Activated T-helper 1 cell treated with anti-CD3 and anti-CD28 coated beads, Interleukin-2, amount 50 U/mL, for 16 hours (primary cell): ENCODE measurements at regions not wholly inside any gene's neighbourhood (a gene's known extent, or its start where the extent isn't known, plus 50 kb on each side); places are given as distances from the start of the nearest gene placed in this dataset.

Experiments
- DNase-seq, 2 donors: peaks; one replicate each; pipeline ENCODE4 v3.0.0-alpha.2; 2020; ENCODE audit warnings: low read depth in 1 of 2, low spot score in 1 of 2

- DNase-seq, result no peak
These were observed 83.8 kb upstream of the SOX6 start for GRCh38 chr11:16440136-16440535.

- DNase-seq, result no peak
These were observed 77.7 kb upstream of the SOX6 start for GRCh38 chr11:16434036-16434435.

DNA sequence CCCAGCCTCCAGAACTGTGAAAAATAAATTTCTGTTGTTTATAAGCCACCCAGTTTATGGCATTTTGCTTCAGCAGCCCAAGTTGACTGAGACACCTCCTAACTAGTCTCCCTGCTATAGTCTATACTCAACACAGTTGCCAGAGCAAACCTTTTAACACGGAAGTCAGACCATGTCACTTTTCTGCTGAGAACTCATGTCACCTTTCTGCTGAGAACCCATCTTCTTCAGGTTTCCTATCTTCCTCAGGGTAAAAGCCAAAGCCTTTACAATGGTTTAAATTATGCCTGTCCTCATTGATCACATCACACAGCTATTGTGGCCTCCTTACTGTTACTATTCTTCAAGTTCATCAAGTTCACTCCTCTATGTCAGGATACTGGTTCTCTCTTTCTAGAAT lies 74.3 kb upstream of the SOX6 start:
- DNase-seq, result no peak

GRCh38 chr11:16421826-16422225 lies 65.5 kb upstream of the SOX6 start:
- DNase-seq, result no peak

DNA sequence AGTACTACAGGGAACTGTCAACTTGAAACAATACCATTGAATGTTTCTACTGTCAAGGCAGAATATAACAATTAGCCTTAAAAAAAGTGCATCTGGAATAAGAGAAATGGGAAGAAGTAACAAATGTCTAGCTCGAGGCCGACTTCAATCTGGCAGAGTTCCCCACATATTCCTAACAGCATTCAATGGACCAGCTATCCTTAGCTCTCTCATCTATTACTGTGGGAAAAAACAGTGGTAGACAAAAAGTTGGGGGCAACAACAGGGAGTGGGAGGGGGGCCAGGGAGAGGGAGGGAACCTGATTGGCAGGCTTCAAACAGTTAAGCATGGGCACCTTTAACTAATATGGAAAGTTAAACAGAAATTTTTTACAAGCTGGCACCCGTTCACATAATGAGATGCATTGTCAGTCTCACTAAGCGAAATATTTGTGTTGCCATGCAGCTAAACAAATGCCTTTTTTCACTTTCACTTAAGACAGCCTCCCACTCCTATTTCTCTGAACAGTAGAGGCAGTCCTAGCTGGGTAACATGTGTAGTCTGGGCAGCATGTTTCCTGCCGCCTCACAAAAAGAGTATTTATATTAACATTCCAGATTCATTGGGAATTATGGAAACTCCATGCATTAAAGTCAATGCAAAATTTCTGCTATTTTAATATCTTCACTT lies 62.2 kb upstream of the SOX6 start:
- no peak for DNase-seq

- no peak for DNase-seq
These were observed 56.3 kb upstream of the SOX6 start for GRCh38 chr11:16412525-16413172.

- DNase-seq, result no peak
These were observed 54.1 kb upstream of the SOX6 start for GRCh38 chr11:16410479-16410878.

DNA sequence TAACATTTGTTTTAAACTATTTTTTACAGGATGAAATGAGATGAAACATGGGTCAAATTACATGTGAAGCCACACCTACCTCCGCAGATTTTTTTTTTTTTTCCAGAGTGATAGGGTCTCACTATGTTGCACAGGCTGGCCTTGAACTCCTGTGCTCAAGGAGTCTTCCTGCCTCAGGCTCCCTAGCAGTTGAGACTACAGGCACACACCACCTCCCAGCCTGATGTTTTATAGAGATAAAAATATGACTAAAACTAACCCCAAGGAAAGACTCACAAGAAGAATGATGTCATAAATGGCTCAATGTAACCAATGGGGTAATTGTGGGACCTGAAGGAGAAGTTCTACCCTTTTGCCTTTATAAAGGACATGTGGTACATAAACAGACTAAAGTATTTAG lies 52.3 kb upstream of the SOX6 start:
- no peak for DNase-seq

DNA sequence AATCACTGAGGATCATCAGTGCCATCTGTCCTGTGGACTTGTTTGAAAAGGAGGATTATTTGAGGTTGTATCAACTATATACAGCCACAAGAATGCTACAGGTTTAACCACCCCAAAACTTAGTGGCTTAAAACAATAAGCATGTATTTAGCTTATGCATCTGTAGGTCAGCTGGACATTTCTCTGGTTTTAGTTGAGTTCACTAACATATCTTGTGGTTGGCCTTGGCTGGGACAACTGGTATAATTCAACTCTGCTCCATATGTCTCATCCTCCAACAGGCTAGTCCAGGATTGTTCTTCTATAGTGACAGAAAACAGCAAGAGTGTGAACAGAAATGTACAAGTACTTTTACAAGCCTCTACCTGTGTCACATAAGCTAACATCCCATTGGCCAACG lies 49.9 kb upstream of the SOX6 start:
- no peak for DNase-seq
